Liver (tissue), 2 donors: ENCODE measurements at regions not wholly inside any gene's neighbourhood (a gene's known extent, or its start where the extent isn't known, plus 50 kb on each side); places are given as distances from the start of the nearest gene placed in this dataset.

Experiments used
- GABPA ChIP-seq, 2 donors: IDR thresholded peaks in 1 of 2; conservative IDR thresholded peaks in 1 of 2; 2 replicates each; pipeline ENCODE4 v1.6.1; 2016; ENCODE audit warnings: antibody characterized with exemption in 2 of 2, mild to moderate bottlenecking in 1 of 2, moderate library complexity in 1 of 2
- RAD21 ChIP-seq, 2 donors: IDR thresholded peaks; 2 replicates each; pipeline ENCODE4 v1.6.1; 2016; ENCODE audit warnings: antibody characterized with exemption in 2 of 2, mild to moderate bottlenecking in 2 of 2
- donor health status: healthy.

GRCh38 chr9:23483566-23483965 lies 342.5 kb downstream of the ELAVL2 start:
- TF ChIP-seq RAD21 (IDR thresholded peaks at IDR 0.05) (no peak), GABPA (IDR thresholded peaks at IDR 0.05 in 1 of 2, conservative IDR thresholded peaks at IDR 0.05 in 1 of 2) (no peak)
